ENCODE measurements at regions not wholly inside any gene's neighbourhood (a gene's known extent, or its start where the extent isn't known, plus 50 kb on each side); places are given as distances from the start of the nearest gene placed in this dataset.

- TF ChIP-seq CTCF (IDR thresholded peaks at IDR 0.05) = no peak
- TF ChIP-seq ZFX (IDR thresholded peaks at IDR 0.05; ENCODE audit: borderline replicate concordance) = no peak
Observed at GRCh38 chr5:68384936-68385594, 169.5 kb downstream of the PIK3R1 start.
